ENCODE measurements at regions not wholly inside any gene's neighbourhood (a gene's known extent, or its start where the extent isn't known, plus 50 kb on each side); places are given as distances from the start of the nearest gene placed in this dataset.

GRCh38 chr18:70920840-70921374 lies 632.1 kb downstream of the SOCS6 start:
- in situ Hi-C loops (cut with HindIII; ENCODE audit: extremely low pct_ligation_motif_present, low pct_unique_long_range_greater_than_20kb) = no loop called here
- FAIRE-seq = no peak
- no peak overlapping the region for H3K27ac ChIP-seq (ENCODE audit: extremely low read length, insufficient read depth, low read length)
- H3K4me3 ChIP-seq (replicated peaks in 1 of 3; ENCODE audit: insufficient read depth in 1 of 3, low read depth in 2 of 3, low read length in 3 of 3) = no peak overlapping the region
- H3K4me1 ChIP-seq (ENCODE audit: insufficient read depth, low read length) = no peaks in the 10 kb centered on the region
- H2AFZ ChIP-seq (ENCODE audit: low read length) = no peak overlapping the region
- no peak overlapping the region for H3K9ac ChIP-seq (ENCODE audit: insufficient read depth, low read depth, low read length)
- intact Hi-C loops (cut with micrococcal nuclease; ENCODE audit: unreplicated experiment) = no loop called here
- no peaks in the 10 kb centered on the region for H3K79me2 ChIP-seq (ENCODE audit: insufficient read depth, low read length)
- H3K36me3 ChIP-seq (replicated peaks in 1 of 2; ENCODE audit: control insufficient read depth in 1 of 2, insufficient read depth in 2 of 2, low read length in 2 of 2) = no peaks in the 10 kb centered on the region
- ATAC-seq = no peak
- TF ChIP-seq SMAD9 (CRISPR knock-in tag; IDR thresholded peaks at IDR 0.05) = no peak
- no peak for TF ChIP-seq THAP7 (CRISPR knock-in tag; IDR thresholded peaks at IDR 0.05)
- TF ChIP-seq NR2C2 (CRISPR knock-in tag; IDR thresholded peaks at IDR 0.05; ENCODE audit: borderline replicate concordance) = no peak
- no peak for TF ChIP-seq ZNF713 (CRISPR knock-in tag; IDR thresholded peaks at IDR 0.05)
- TF ChIP-seq SIN3B (IDR thresholded peaks at IDR 0.05; ENCODE audit: low read length) = no peak
- no peak for TF ChIP-seq ATF7 (IDR thresholded peaks at IDR 0.05)
- no peak for TF ChIP-seq ATF7 (CRISPR knock-in tag; IDR thresholded peaks at IDR 0.05)
- TF ChIP-seq SNAPC5 (CRISPR knock-in tag; IDR thresholded peaks at IDR 0.05; ENCODE audit: borderline replicate concordance) = no peak
- no peak for TF ChIP-seq ZEB1 (IDR thresholded peaks at IDR 0.05; ENCODE audit: insufficient replicate concordance, low read depth)
- CTCF ChIA-PET (ENCODE audit: low intra/inter-chr PET ratio, low total read pairs) = no interaction called here
- H4K20me1 ChIP-seq (ENCODE audit: insufficient read depth, low read length) = no peaks in the 10 kb centered on the region
- no peaks in the 10 kb centered on the region for H3K27me3 ChIP-seq (ENCODE audit: control insufficient read depth in 1 of 2, insufficient read depth in 2 of 2, low read length in 2 of 2)
- whole genome bisulfite sequencing (ENCODE audit: low lambda C conversion rate) = 40% methylated on average over 4 of the region's 4 CpGs
- no peak overlapping the region for H3K4me2 ChIP-seq (ENCODE audit: low read depth, low read length)
- BruUV-seq (replicated peaks) = no TSS peak
- no peaks in the 10 kb centered on the region for H3K9me3 ChIP-seq (ENCODE audit: low read length)
- DNase-seq (ENCODE audit: low spot score) = no peak
- POLR2A ChIA-PET = no interaction called here

- no peak for ATAC-seq
- no peaks in the 10 kb centered on the region for H3K36me3 ChIP-seq (replicated peaks in 1 of 2; ENCODE audit: control insufficient read depth in 1 of 2, insufficient read depth in 2 of 2, low read length in 2 of 2)
- ChIA-PET CTCF (ENCODE audit: low intra/inter-chr PET ratio, low total read pairs) (no interaction called here), POLR2A (no interaction called here)
- H3K27ac ChIP-seq (ENCODE audit: extremely low read length, insufficient read depth, low read length) = no peak overlapping the region
- H3K4me3 ChIP-seq (replicated peaks in 1 of 3; ENCODE audit: insufficient read depth in 1 of 3, low read depth in 2 of 3, low read length in 3 of 3) = no peak overlapping the region
- no peaks in the 10 kb centered on the region for H3K79me2 ChIP-seq (ENCODE audit: insufficient read depth, low read length)
- H4K20me1 ChIP-seq (ENCODE audit: insufficient read depth, low read length) = no peaks in the 10 kb centered on the region
- WGBS (ENCODE audit: low lambda C conversion rate) = 15% methylated on average over 3 of the region's 3 CpGs
- H3K4me2 ChIP-seq (ENCODE audit: low read depth, low read length) = no peak overlapping the region
- intact Hi-C loops (cut with micrococcal nuclease; ENCODE audit: unreplicated experiment) (no loop called here), in situ Hi-C loops (cut with HindIII; ENCODE audit: extremely low pct_ligation_motif_present, low pct_unique_long_range_greater_than_20kb) (no loop called here)
- no peak overlapping the region for H2AFZ ChIP-seq (ENCODE audit: low read length)
- no peak for FAIRE-seq
- H3K27me3 ChIP-seq (ENCODE audit: control insufficient read depth in 1 of 2, insufficient read depth in 2 of 2, low read length in 2 of 2) = no peaks in the 10 kb centered on the region
- no TSS peak for BruUV-seq (replicated peaks)
- H3K4me1 ChIP-seq (ENCODE audit: insufficient read depth, low read length) = no peaks in the 10 kb centered on the region
- DNase-seq (ENCODE audit: low spot score) = no peak
- no peaks in the 10 kb centered on the region for H3K9me3 ChIP-seq (ENCODE audit: low read length)
- no peak overlapping the region for H3K9ac ChIP-seq (ENCODE audit: insufficient read depth, low read depth, low read length)
- TF ChIP-seq ZNF816 (CRISPR knock-in tag; IDR thresholded peaks at IDR 0.05; ENCODE audit: borderline replicate concordance) = no peak
- TF ChIP-seq PHF20 (CRISPR knock-in tag; IDR thresholded peaks at IDR 0.05) = no peak
- TF ChIP-seq ZNF12 (CRISPR knock-in tag; IDR thresholded peaks at IDR 0.05) = no peak
- no peak for TF ChIP-seq RFX5 (IDR thresholded peaks at IDR 0.05; ENCODE audit: low read depth, low read length)
- no peak for TF ChIP-seq CHCHD3 (CRISPR knock-in tag; IDR thresholded peaks at IDR 0.05)
- TF ChIP-seq ZNF138 (CRISPR knock-in tag; IDR thresholded peaks at IDR 0.05; ENCODE audit: low read depth) = no peak
- no peak for TF ChIP-seq ZNF782 (CRISPR knock-in tag; IDR thresholded peaks at IDR 0.05; ENCODE audit: borderline replicate concordance)
- no peak for TF ChIP-seq JUN (CRISPR knock-in tag; IDR thresholded peaks at IDR 0.05)
- no peak for TF ChIP-seq ZNF850 (CRISPR knock-in tag; conservative IDR thresholded peaks at IDR 0.05)
- TF ChIP-seq REXO4 (CRISPR knock-in tag; IDR thresholded peaks at IDR 0.05; ENCODE audit: borderline replicate concordance) = no peak
- 0 out of 2 replicates have a peak, but pooled peaks have one; percentile 23 for TF ChIP-seq FOSL2 (CRISPR knock-in tag; IDR thresholded peaks at IDR 0.05)
- no peak for TF ChIP-seq SRSF1 (optimal IDR thresholded peaks at IDR 0.05; ENCODE audit: low read depth, low read length)
Observed at GRCh38 chr18:70907673-70908072, 618.8 kb downstream of the SOCS6 start.

Data from HepG2 (cell line).